ENCODE measurements at regions not wholly inside any gene's neighbourhood (a gene's known extent, or its start where the extent isn't known, plus 50 kb on each side); places are given as distances from the start of the nearest gene placed in this dataset.

GRCh38 chr2:20914771-20915170 lies 91.9 kb upstream of the LDAH start:
- no peak for TF ChIP-seq CTCF (IDR thresholded peaks at IDR 0.05)
- no peak for TF ChIP-seq ZFX (IDR thresholded peaks at IDR 0.05; ENCODE audit: borderline replicate concordance)
- H3K27ac ChIP-seq = no peak overlapping the region

- no peak for TF ChIP-seq ZFX (IDR thresholded peaks at IDR 0.05; ENCODE audit: borderline replicate concordance)
- no peak for TF ChIP-seq CTCF (IDR thresholded peaks at IDR 0.05)
- no peak overlapping the region for H3K27ac ChIP-seq
Measured at GRCh38 chr2:20914087-20914486, 91.2 kb upstream of the LDAH start.

- no peak overlapping the region for H3K27ac ChIP-seq
- no peak for TF ChIP-seq ZFX (IDR thresholded peaks at IDR 0.05; ENCODE audit: borderline replicate concordance)
- TF ChIP-seq CTCF (IDR thresholded peaks at IDR 0.05) = no peak
Measured at GRCh38 chr2:20913491-20913890, 90.6 kb upstream of the LDAH start.

GRCh38 chr2:20900052-20900636 lies 77.2 kb upstream of the LDAH start:
- no peak for TF ChIP-seq CTCF (IDR thresholded peaks at IDR 0.05)
- no peak for TF ChIP-seq ZFX (IDR thresholded peaks at IDR 0.05; ENCODE audit: borderline replicate concordance)
- H3K27ac ChIP-seq = no peak overlapping the region

GRCh38 chr2:20897874-20898453 lies 75.1 kb upstream of the LDAH start:
- no peak overlapping the region for H3K27ac ChIP-seq
- TF ChIP-seq CTCF (IDR thresholded peaks at IDR 0.05) (no peak), ZFX (IDR thresholded peaks at IDR 0.05; ENCODE audit: borderline replicate concordance) (no peak)

- no peak overlapping the region for H3K27ac ChIP-seq
- TF ChIP-seq ZFX (IDR thresholded peaks at IDR 0.05; ENCODE audit: borderline replicate concordance) = no peak
- no peak for TF ChIP-seq CTCF (IDR thresholded peaks at IDR 0.05)
Measured at GRCh38 chr2:20897047-20897446, 74.1 kb upstream of the LDAH start.

- TF ChIP-seq ZFX (IDR thresholded peaks at IDR 0.05; ENCODE audit: borderline replicate concordance) (no peak), CTCF (IDR thresholded peaks at IDR 0.05) (no peak)
- no peak overlapping the region for H3K27ac ChIP-seq
Measured at GRCh38 chr2:20884829-20885228, 61.9 kb upstream of the LDAH start.
